ENCODE measurements at regions not wholly inside any gene's neighbourhood (a gene's known extent, or its start where the extent isn't known, plus 50 kb on each side); places are given as distances from the start of the nearest gene placed in this dataset.
"Not testable (repeated sequence)": the region's sequence is repeated elsewhere in the genome, so short reads cannot be mapped to it uniquely, and the experiment has no call there.

GRCh38 chr2:190146109-190146508 is 83.6 kb upstream of the MSTN start:
- TF ChIP-seq, protein P1, sequence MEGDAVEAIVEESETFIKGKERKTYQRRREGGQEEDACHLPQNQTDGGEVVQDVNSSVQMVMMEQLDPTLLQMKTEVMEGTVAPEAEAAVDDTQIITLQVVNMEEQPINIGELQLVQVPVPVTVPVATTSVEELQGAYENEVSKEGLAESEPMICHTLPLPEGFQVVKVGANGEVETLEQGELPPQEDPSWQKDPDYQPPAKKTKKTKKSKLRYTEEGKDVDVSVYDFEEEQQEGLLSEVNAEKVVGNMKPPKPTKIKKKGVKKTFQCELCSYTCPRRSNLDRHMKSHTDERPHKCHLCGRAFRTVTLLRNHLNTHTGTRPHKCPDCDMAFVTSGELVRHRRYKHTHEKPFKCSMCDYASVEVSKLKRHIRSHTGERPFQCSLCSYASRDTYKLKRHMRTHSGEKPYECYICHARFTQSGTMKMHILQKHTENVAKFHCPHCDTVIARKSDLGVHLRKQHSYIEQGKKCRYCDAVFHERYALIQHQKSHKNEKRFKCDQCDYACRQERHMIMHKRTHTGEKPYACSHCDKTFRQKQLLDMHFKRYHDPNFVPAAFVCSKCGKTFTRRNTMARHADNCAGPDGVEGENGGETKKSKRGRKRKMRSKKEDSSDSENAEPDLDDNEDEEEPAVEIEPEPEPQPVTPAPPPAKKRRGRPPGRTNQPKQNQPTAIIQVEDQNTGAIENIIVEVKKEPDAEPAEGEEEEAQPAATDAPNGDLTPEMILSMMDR (conservative IDR thresholded peaks at IDR 0.05 in 1 of 2, IDR thresholded peaks at IDR 0.05 in 1 of 2; ENCODE audit: low read depth in 1 of 2, low read length in 2 of 2) = not testable (repeated sequence)
- not testable (repeated sequence) for TF ChIP-seq EZH2 (IDR thresholded peaks at IDR 0.05; ENCODE audit: low read length, missing control alignments)
